Retinal pigment epithelial cell (primary cell): ENCODE measurements at regions not wholly inside any gene's neighbourhood (a gene's known extent, or its start where the extent isn't known, plus 50 kb on each side); places are given as distances from the start of the nearest gene placed in this dataset.

Experiments used
- DNase-seq: peaks from one replicate; pipeline ENCODE4 v3.0.0-alpha.2; 2010; ENCODE audit warnings: low read depth
- H3K4me3 ChIP-seq: 2 replicates; pipeline ENCODE4 v1.5.1; 2011; ENCODE audit warnings: mild to moderate bottlenecking, low read length, control low read depth, moderate library complexity
- CTCF ChIP-seq: conservative IDR thresholded peaks from 2 replicates; pipeline ENCODE4 v1.5.1; 2011; ENCODE audit warnings: low read depth, low read length, control low read depth, inconsistent platforms

- H3K4me3 ChIP-seq, result no peak overlapping the region
- no peak for DNase-seq
- TF ChIP-seq CTCF, result no peak
These were observed 464.3 kb downstream of the EPHA3 start for GRCh38 chr3:89571707-89572106.

GRCh38 chr3:89572261-89572660 is 464.8 kb downstream of the EPHA3 start:
- TF ChIP-seq CTCF, result no peak
- no peak for DNase-seq
- no peak overlapping the region for H3K4me3 ChIP-seq

GRCh38 chr3:89576417-89576816 is 469.0 kb downstream of the EPHA3 start:
- no peak for TF ChIP-seq CTCF
- H3K4me3 ChIP-seq, result no peak overlapping the region
- no peak for DNase-seq

- H3K4me3 ChIP-seq, result no peak overlapping the region
- no peak for TF ChIP-seq CTCF
- DNase-seq, result no peak
These were observed 470.5 kb downstream of the EPHA3 start for GRCh38 chr3:89577637-89578530.

GRCh38 chr3:89580859-89581258 is 473.4 kb downstream of the EPHA3 start:
- TF ChIP-seq CTCF, result no peak
- no peak for DNase-seq
- H3K4me3 ChIP-seq, result no peak overlapping the region

- DNase-seq, result no peak
- no peak for TF ChIP-seq CTCF
These were observed 477.0 kb downstream of the EPHA3 start for GRCh38 chr3:89584398-89584797.

GRCh38 chr3:89586256-89586655 is 478.8 kb downstream of the EPHA3 start:
- H3K4me3 ChIP-seq, result no peak overlapping the region
- no peak for DNase-seq

More at GRCh38 chr3:89584398-89584797, 477.0 kb downstream of the EPHA3 start:
- no peak overlapping the region for H3K4me3 ChIP-seq

More at GRCh38 chr3:89586256-89586655, 478.8 kb downstream of the EPHA3 start:
- TF ChIP-seq CTCF, result no peak
